ENCODE measurements at regions not wholly inside any gene's neighbourhood (a gene's known extent, or its start where the extent isn't known, plus 50 kb on each side); places are given as distances from the start of the nearest gene placed in this dataset.

GRCh38 chr10:4249841-4250586 is 465.0 kb upstream of the KLF6 start:
- Histone ChIP-seq H2AFZ (ENCODE audit: insufficient read depth, low read depth, low read length, poor library complexity, severe bottlenecking) (no peak overlapping the region), H3K27me3 (replicated peaks in 1 of 4; ENCODE audit: control extremely low read depth in 1 of 4, control insufficient read depth in 3 of 4, insufficient read depth in 4 of 4, low read length in 3 of 4) (peaks cover 0 to 6% (median 0%) of the 10 kb centered on the region in 4 experiments), H3K79me2 (ENCODE audit: control insufficient read depth, insufficient read depth, low read length) (no peaks in the 10 kb centered on the region), H4K20me1 (ENCODE audit: control insufficient read depth, insufficient read depth, low read length, poor library complexity, severe bottlenecking) (no peaks in the 10 kb centered on the region), H3K9ac (ENCODE audit: low read length) (no peak overlapping the region), H3K4me2 (replicated peaks; ENCODE audit: low read depth, low read length, poor library complexity, severe bottlenecking) (no peak overlapping the region), H3K4me1 (ENCODE audit: control insufficient read depth in 2 of 2, insufficient read depth in 2 of 2, low read length in 2 of 2) (no peaks in the 10 kb centered on the region), H3K27ac (ENCODE audit: low read length in 2 of 2) (no peak overlapping the region), H3K36me3 (replicated peaks in 1 of 2; ENCODE audit: control extremely low read depth in 1 of 2, control insufficient read depth in 1 of 2, extremely low read depth in 1 of 2, insufficient read depth in 2 of 2, low read length in 1 of 2) (no peaks in the 10 kb centered on the region), H3K9me3 (ENCODE audit: control extremely low read depth in 1 of 3, control insufficient read depth in 2 of 3, insufficient read depth in 1 of 3, low read length in 2 of 3) (no peaks in the 10 kb centered on the region), H3K4me3 (ENCODE audit: control extremely low read depth in 1 of 5, extremely low read depth in 1 of 5, insufficient read depth in 1 of 5, low read depth in 2 of 5, low read length in 4 of 5) (no peak overlapping the region)
- DNase-seq: no peak
- no peak for ATAC-seq (ENCODE audit: low read depth)
- WGBS (ENCODE audit: insufficient coverage): 100% methylated on average over 3 of the region's 4 CpGs
- POLR2A ChIA-PET: no interaction called here
- intact Hi-C loops (cut with micrococcal nuclease): no loop called here
- TF ChIP-seq EZH2 (IDR thresholded peaks at IDR 0.05; ENCODE audit: borderline replicate concordance, insufficient read depth, low read depth, low read length, poor library complexity, severe bottlenecking): no peak
- TF ChIP-seq, protein P1, sequence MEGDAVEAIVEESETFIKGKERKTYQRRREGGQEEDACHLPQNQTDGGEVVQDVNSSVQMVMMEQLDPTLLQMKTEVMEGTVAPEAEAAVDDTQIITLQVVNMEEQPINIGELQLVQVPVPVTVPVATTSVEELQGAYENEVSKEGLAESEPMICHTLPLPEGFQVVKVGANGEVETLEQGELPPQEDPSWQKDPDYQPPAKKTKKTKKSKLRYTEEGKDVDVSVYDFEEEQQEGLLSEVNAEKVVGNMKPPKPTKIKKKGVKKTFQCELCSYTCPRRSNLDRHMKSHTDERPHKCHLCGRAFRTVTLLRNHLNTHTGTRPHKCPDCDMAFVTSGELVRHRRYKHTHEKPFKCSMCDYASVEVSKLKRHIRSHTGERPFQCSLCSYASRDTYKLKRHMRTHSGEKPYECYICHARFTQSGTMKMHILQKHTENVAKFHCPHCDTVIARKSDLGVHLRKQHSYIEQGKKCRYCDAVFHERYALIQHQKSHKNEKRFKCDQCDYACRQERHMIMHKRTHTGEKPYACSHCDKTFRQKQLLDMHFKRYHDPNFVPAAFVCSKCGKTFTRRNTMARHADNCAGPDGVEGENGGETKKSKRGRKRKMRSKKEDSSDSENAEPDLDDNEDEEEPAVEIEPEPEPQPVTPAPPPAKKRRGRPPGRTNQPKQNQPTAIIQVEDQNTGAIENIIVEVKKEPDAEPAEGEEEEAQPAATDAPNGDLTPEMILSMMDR (IDR thresholded peaks at IDR 0.05): no peak
- Mint-ChIP-seq H3K27ac (no peak overlapping the region), H3K27me3 (peaks cover 4% of the 10 kb centered on the region), H3K9me3 (ENCODE audit: insufficient read depth) (no peaks in the 10 kb centered on the region), H3K4me1 (peaks cover 14% of the 10 kb centered on the region), H3K4me3 (no peak overlapping the region)
- CTCF ChIA-PET: no interaction called here

- H3K79me2 ChIP-seq (ENCODE audit: control insufficient read depth, insufficient read depth, low read length): no peaks in the 10 kb centered on the region
- no peak overlapping the region for H3K4me3 Mint-ChIP-seq
- POLR2A ChIA-PET: no interaction called here
- no peak overlapping the region for H3K9ac ChIP-seq (ENCODE audit: low read length)
- H3K4me1 ChIP-seq (ENCODE audit: control insufficient read depth in 2 of 2, insufficient read depth in 2 of 2, low read length in 2 of 2): no peaks in the 10 kb centered on the region
- ATAC-seq (ENCODE audit: low read depth) (no peak), DNase-seq (no peak)
- H4K20me1 ChIP-seq (ENCODE audit: control insufficient read depth, insufficient read depth, low read length, poor library complexity, severe bottlenecking): no peaks in the 10 kb centered on the region
- H3K27ac ChIP-seq (ENCODE audit: low read length in 2 of 2): no peak overlapping the region
- H3K4me1 Mint-ChIP-seq: peaks cover 14% of the 10 kb centered on the region
- WGBS (ENCODE audit: insufficient coverage): 92% methylated on average over 3 of the region's 5 CpGs
- no peak overlapping the region for H3K4me3 ChIP-seq (ENCODE audit: control extremely low read depth in 1 of 5, extremely low read depth in 1 of 5, insufficient read depth in 1 of 5, low read depth in 2 of 5, low read length in 4 of 5)
- H3K36me3 ChIP-seq (replicated peaks in 1 of 2; ENCODE audit: control extremely low read depth in 1 of 2, control insufficient read depth in 1 of 2, extremely low read depth in 1 of 2, insufficient read depth in 2 of 2, low read length in 1 of 2): no peaks in the 10 kb centered on the region
- H3K9me3 ChIP-seq (ENCODE audit: control extremely low read depth in 1 of 3, control insufficient read depth in 2 of 3, insufficient read depth in 1 of 3, low read length in 2 of 3): no peaks in the 10 kb centered on the region
- H2AFZ ChIP-seq (ENCODE audit: insufficient read depth, low read depth, low read length, poor library complexity, severe bottlenecking): no peak overlapping the region
- H3K27ac Mint-ChIP-seq: no peak overlapping the region
- no peaks in the 10 kb centered on the region for H3K27me3 Mint-ChIP-seq
- H3K4me2 ChIP-seq (replicated peaks; ENCODE audit: low read depth, low read length, poor library complexity, severe bottlenecking): no peak overlapping the region
- TF ChIP-seq, protein P1 (IDR thresholded peaks at IDR 0.05): no peak
- TF ChIP-seq EZH2 (IDR thresholded peaks at IDR 0.05; ENCODE audit: borderline replicate concordance, insufficient read depth, low read depth, low read length, poor library complexity, severe bottlenecking): no peak
- peaks cover 0 to 6% (median 0%) of the 10 kb centered on the region in 4 experiments for H3K27me3 ChIP-seq (replicated peaks in 1 of 4; ENCODE audit: control extremely low read depth in 1 of 4, control insufficient read depth in 3 of 4, insufficient read depth in 4 of 4, low read length in 3 of 4)
- intact Hi-C loops (cut with micrococcal nuclease): no loop called here
- H3K9me3 Mint-ChIP-seq (ENCODE audit: insufficient read depth): no peaks in the 10 kb centered on the region
- CTCF ChIA-PET: no interaction called here
Observed at GRCh38 chr10:4247379-4247778, 462.4 kb upstream of the KLF6 start.

Data from B cell (primary cell).